Gastroesophageal sphincter (tissue), 3 donors: ENCODE measurements at regions not wholly inside any gene's neighbourhood (a gene's known extent, or its start where the extent isn't known, plus 50 kb on each side); places are given as distances from the start of the nearest gene placed in this dataset.

Experiments
- POLR2A ChIP-seq, 2 donors: fragments of 450-650 bp; IDR thresholded peaks; one replicate each; pipeline ENCODE4 v1.6.1; 2017; ENCODE audit warnings: antibody characterized with exemption in 2 of 2, mild to moderate bottlenecking in 2 of 2, moderate library complexity in 1 of 2
- POLR2AphosphoS5 ChIP-seq: sonication (generic); formaldehyde crosslinking; IDR thresholded peaks from one replicate; pipeline ENCODE4 v1.6.1; 2017; ENCODE audit warnings: antibody characterized with exemption
- TF ChIP-seq, protein P1 (sequence below), 4 experiments: fragments of 200-600 bp in 2 of 4; fragments of 450-650 bp in 2 of 4; sonication (generic) in 1 of 4; IDR thresholded peaks; one replicate each; pipeline ENCODE4 v1.5.1; 2017 to 2019; ENCODE audit warnings: antibody characterized with exemption in 4 of 4, mild to moderate bottlenecking in 2 of 4, moderate library complexity in 2 of 4

DNA sequence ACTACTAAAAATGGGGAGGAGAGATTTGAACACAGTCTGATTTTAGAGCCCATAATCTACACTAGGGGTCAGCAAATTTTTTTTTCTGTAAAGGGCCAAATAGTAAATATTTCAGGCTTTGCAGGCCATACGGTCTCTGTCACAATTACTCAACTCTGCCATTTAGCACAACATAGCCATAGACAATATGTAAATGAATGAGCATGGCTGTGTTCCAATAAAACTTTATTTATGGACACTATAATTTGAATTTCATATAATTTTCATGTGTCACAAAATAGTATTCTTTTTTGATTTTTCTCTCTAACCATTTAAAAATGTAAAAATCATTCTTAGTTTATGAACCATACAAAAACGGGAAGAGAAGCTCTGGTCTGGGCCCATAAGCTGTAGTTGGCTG is 309.4 kb downstream of the GPD2 start:
- TF ChIP-seq, protein P1, sequence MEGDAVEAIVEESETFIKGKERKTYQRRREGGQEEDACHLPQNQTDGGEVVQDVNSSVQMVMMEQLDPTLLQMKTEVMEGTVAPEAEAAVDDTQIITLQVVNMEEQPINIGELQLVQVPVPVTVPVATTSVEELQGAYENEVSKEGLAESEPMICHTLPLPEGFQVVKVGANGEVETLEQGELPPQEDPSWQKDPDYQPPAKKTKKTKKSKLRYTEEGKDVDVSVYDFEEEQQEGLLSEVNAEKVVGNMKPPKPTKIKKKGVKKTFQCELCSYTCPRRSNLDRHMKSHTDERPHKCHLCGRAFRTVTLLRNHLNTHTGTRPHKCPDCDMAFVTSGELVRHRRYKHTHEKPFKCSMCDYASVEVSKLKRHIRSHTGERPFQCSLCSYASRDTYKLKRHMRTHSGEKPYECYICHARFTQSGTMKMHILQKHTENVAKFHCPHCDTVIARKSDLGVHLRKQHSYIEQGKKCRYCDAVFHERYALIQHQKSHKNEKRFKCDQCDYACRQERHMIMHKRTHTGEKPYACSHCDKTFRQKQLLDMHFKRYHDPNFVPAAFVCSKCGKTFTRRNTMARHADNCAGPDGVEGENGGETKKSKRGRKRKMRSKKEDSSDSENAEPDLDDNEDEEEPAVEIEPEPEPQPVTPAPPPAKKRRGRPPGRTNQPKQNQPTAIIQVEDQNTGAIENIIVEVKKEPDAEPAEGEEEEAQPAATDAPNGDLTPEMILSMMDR (IDR thresholded peaks at IDR 0.05) = no peak
- TF ChIP-seq POLR2A (IDR thresholded peaks at IDR 0.05) = no peak
- TF ChIP-seq POLR2AphosphoS5 = no peak
